Trophoblast cell (in vitro differentiated cells and primary cell): ENCODE measurements at regions not wholly inside any gene's neighbourhood (a gene's known extent, or its start where the extent isn't known, plus 50 kb on each side); places are given as distances from the start of the nearest gene placed in this dataset.

Experiments
- DNase-seq, 2 donors: peaks; one replicate each; pipeline ENCODE4 v3.0.0-alpha.2; 2016
- H2AFZ ChIP-seq: 2 replicates; pipeline ENCODE4 v1.6.1; 2013; ENCODE audit warnings: low read length, moderate library complexity, mild to moderate bottlenecking; ENCODE audit not compliant: insufficient read depth, poor library complexity
- H2AK5ac ChIP-seq: 2 replicates; pipeline ENCODE4 v1.6.1; 2013; ENCODE audit warnings: mild to moderate bottlenecking, low read length
- H2BK120ac ChIP-seq: 2 replicates; pipeline ENCODE4 v1.6.1; 2013; ENCODE audit warnings: low read length, mild to moderate bottlenecking, moderate library complexity; ENCODE audit not compliant: insufficient read depth, poor library complexity
- H2BK12ac ChIP-seq: 2 replicates; pipeline ENCODE4 v1.6.1; 2013; ENCODE audit warnings: mild to moderate bottlenecking, low read length, moderate library complexity
- H2BK5ac ChIP-seq: 2 replicates; pipeline ENCODE4 v1.6.1; 2013; ENCODE audit warnings: low read length, low read depth, moderate library complexity, mild to moderate bottlenecking; ENCODE audit not compliant: poor library complexity
- H3K14ac ChIP-seq: 2 replicates; pipeline ENCODE4 v1.6.1; 2013; ENCODE audit warnings: mild to moderate bottlenecking, low read length
- H3K18ac ChIP-seq: 2 replicates; pipeline ENCODE4 v1.6.1; 2013; ENCODE audit warnings: mild to moderate bottlenecking, low read length
- H3K23ac ChIP-seq: 2 replicates; pipeline ENCODE4 v1.6.1; 2013; ENCODE audit warnings: low read length
- H3K27ac ChIP-seq: 2 replicates; pipeline ENCODE4 v1.5.1; 2013; ENCODE audit warnings: low read depth, mild to moderate bottlenecking, inconsistent platforms, low read length, moderate library complexity
- H3K27me3 ChIP-seq: 2 replicates; pipeline ENCODE4 v1.6.1; 2013; ENCODE audit warnings: inconsistent platforms, mild to moderate bottlenecking, low read length, moderate library complexity; ENCODE audit not compliant: insufficient read depth
- H3K36me3 ChIP-seq, 2 experiments: 1 replicate in 1 of 2; 2 replicates in 1 of 2; pipeline ENCODE4 v1.6.1; 2013; ENCODE audit warnings: low read length in 2 of 2, mild to moderate bottlenecking in 2 of 2, moderate library complexity in 1 of 2; ENCODE audit not compliant: insufficient read depth in 2 of 2, control insufficient read depth in 1 of 2
- H3K4ac ChIP-seq: 2 replicates; pipeline ENCODE4 v1.6.1; 2013; ENCODE audit warnings: low read depth, mild to moderate bottlenecking, low read length, moderate library complexity
- H3K4me1 ChIP-seq, 2 experiments: 1 replicate in 1 of 2; 2 replicates in 1 of 2; pipeline ENCODE4 v1.6.1; 2013; ENCODE audit warnings: low read length in 2 of 2, mild to moderate bottlenecking in 2 of 2, moderate library complexity in 1 of 2; ENCODE audit not compliant: insufficient read depth in 2 of 2, control insufficient read depth in 1 of 2
- H3K4me2 ChIP-seq: 2 replicates; pipeline ENCODE4 v1.6.1; 2013; ENCODE audit warnings: inconsistent platforms, mild to moderate bottlenecking, low read length, moderate library complexity
- H3K4me3 ChIP-seq: 2 replicates; pipeline ENCODE4 v1.5.1; 2013; ENCODE audit warnings: mild to moderate bottlenecking, low read depth, low read length, inconsistent platforms
- H3K79me1 ChIP-seq: one replicate; pipeline ENCODE4 v1.6.1; 2013; ENCODE audit warnings: low read length
- H3K79me2 ChIP-seq: 2 replicates; pipeline ENCODE4 v1.6.1; 2013; ENCODE audit warnings: low read length, mild to moderate bottlenecking; ENCODE audit not compliant: control insufficient read depth, insufficient read depth, poor library complexity
- H3K9ac ChIP-seq: 2 replicates; pipeline ENCODE4 v1.6.1; 2013; ENCODE audit warnings: mild to moderate bottlenecking, low read length
- H3K9me3 ChIP-seq: 2 replicates; pipeline ENCODE4 v1.6.1; 2013; ENCODE audit warnings: low read depth, mild to moderate bottlenecking, control low read depth, inconsistent platforms, low read length; ENCODE audit not compliant: insufficient read depth
- H4K12ac ChIP-seq: 2 replicates; pipeline ENCODE4 v1.6.1; 2013; ENCODE audit warnings: low read depth, mild to moderate bottlenecking, low read length, moderate library complexity
- H4K8ac ChIP-seq: 2 replicates; pipeline ENCODE4 v1.6.1; 2013; ENCODE audit warnings: low read depth, mild to moderate bottlenecking, low read length, moderate library complexity
- H4K91ac ChIP-seq: one replicate; pipeline ENCODE4 v1.6.1; 2013; ENCODE audit warnings: low read depth, mild to moderate bottlenecking, low read length, moderate library complexity
- WGBS: extraction: QIAGEN DNeasy Blood & Tissue Kit; methylation state at CpG from one replicate; pipeline ENCODE4 v1.1.7; 2013; ENCODE audit warnings: missing lambda C conversion rate; ENCODE audit not compliant: insufficient read length, insufficient coverage; ENCODE audit errors: extremely low coverage; 5-methylcytosine and 5-hydroxymethylcytosine counted together

GRCh38 chr5:120803282-120803681 is 339.2 kb downstream of the PRR16 start:
- H3K79me2 ChIP-seq: no peaks in the 10 kb centered on the region
- H3K4me2 ChIP-seq: no peak overlapping the region
- no peak overlapping the region for H2AK5ac ChIP-seq
- H3K27ac ChIP-seq: no peak overlapping the region
- no peak overlapping the region for H4K12ac ChIP-seq
- H3K79me1 ChIP-seq: no peaks in the 10 kb centered on the region
- H3K23ac ChIP-seq: no peak overlapping the region
- no peaks in the 10 kb centered on the region for H3K27me3 ChIP-seq
- H3K36me3 ChIP-seq: no peaks in the 10 kb centered on the region
- H3K4me1 ChIP-seq: peaks cover 0 to 1% of the 10 kb centered on the region in 2 experiments
- H3K14ac ChIP-seq: no peak overlapping the region
- no peak overlapping the region for H2BK12ac ChIP-seq
- no peak overlapping the region for H4K8ac ChIP-seq
- no peaks in the 10 kb centered on the region for H3K9me3 ChIP-seq
- no peak overlapping the region for H3K4me3 ChIP-seq
- H2BK120ac ChIP-seq: no peak overlapping the region
- WGBS: no CpG with 5 or more reads among the region's 1 CpG
- no peak overlapping the region for H3K9ac ChIP-seq
- no peak overlapping the region for H4K91ac ChIP-seq
- no peak overlapping the region for H2AFZ ChIP-seq
- H3K4ac ChIP-seq: no peak overlapping the region
- H3K18ac ChIP-seq: no peak overlapping the region
- peak in 1 of 2 donors; percentile 45 for DNase-seq
- no peak overlapping the region for H2BK5ac ChIP-seq

GRCh38 chr5:120805131-120805530 is 341.0 kb downstream of the PRR16 start:
- no peak overlapping the region for H4K8ac ChIP-seq

GRCh38 chr5:120806202-120806601 is 342.1 kb downstream of the PRR16 start:
- Histone ChIP-seq H3K79me2 (no peaks in the 10 kb centered on the region), H3K36me3 (no peaks in the 10 kb centered on the region), H3K79me1 (no peaks in the 10 kb centered on the region), H4K91ac (no peak overlapping the region), H3K9me3 (no peaks in the 10 kb centered on the region), H3K9ac (no peak overlapping the region), H4K8ac (no peak overlapping the region), H2AFZ (no peak overlapping the region), H3K4me3 (no peak overlapping the region), H3K18ac (no peak overlapping the region), H4K12ac (no peak overlapping the region), H3K4me1 (peaks cover 0 to 1% of the 10 kb centered on the region in 2 experiments), H3K14ac (no peak overlapping the region), H3K27ac (no peak overlapping the region), H3K4ac (no peak overlapping the region), H2BK5ac (no peak overlapping the region), H2BK12ac (no peak overlapping the region), H3K27me3 (no peaks in the 10 kb centered on the region), H3K23ac (no peak overlapping the region), H3K4me2 (no peak overlapping the region), H2AK5ac (no peak overlapping the region), H2BK120ac (no peak overlapping the region)
- WGBS: no CpG with 5 or more reads among the region's 2 CpGs
- DNase-seq: no peak

More at GRCh38 chr5:120805131-120805530, 341.0 kb downstream of the PRR16 start:
- Histone ChIP-seq H3K4ac (no peak overlapping the region), H4K91ac (no peak overlapping the region), H3K9me3 (no peaks in the 10 kb centered on the region), H2BK5ac (no peak overlapping the region), H2BK12ac (no peak overlapping the region), H3K4me1 (peaks cover 0 to 1% of the 10 kb centered on the region in 2 experiments), H3K79me2 (no peaks in the 10 kb centered on the region), H3K4me2 (no peak overlapping the region), H3K18ac (no peak overlapping the region), H2AFZ (no peak overlapping the region), H3K36me3 (no peaks in the 10 kb centered on the region), H2BK120ac (no peak overlapping the region), H3K79me1 (no peaks in the 10 kb centered on the region), H3K23ac (no peak overlapping the region), H3K4me3 (no peak overlapping the region), H2AK5ac (no peak overlapping the region), H3K27me3 (no peaks in the 10 kb centered on the region), H3K9ac (no peak overlapping the region), H4K12ac (no peak overlapping the region), H3K14ac (no peak overlapping the region), H3K27ac (no peak overlapping the region)
- no peak for DNase-seq
- WGBS: no CpG with 5 or more reads among the region's 2 CpGs

GRCh38 chr5:120808135-120808534 is 344.0 kb downstream of the PRR16 start:
- no peak overlapping the region for H2BK120ac ChIP-seq
- no peaks in the 10 kb centered on the region for H3K9me3 ChIP-seq
- no peaks in the 10 kb centered on the region for H3K79me1 ChIP-seq
- H3K27me3 ChIP-seq: no peaks in the 10 kb centered on the region
- H4K12ac ChIP-seq: no peak overlapping the region
- no peak overlapping the region for H2BK12ac ChIP-seq
- no peak overlapping the region for H4K8ac ChIP-seq
- H2BK5ac ChIP-seq: no peak overlapping the region
- H3K18ac ChIP-seq: no peak overlapping the region
- H2AK5ac ChIP-seq: no peak overlapping the region
- H3K27ac ChIP-seq: no peak overlapping the region
- H3K36me3 ChIP-seq: no peaks in the 10 kb centered on the region
- H4K91ac ChIP-seq: no peak overlapping the region
- no peak overlapping the region for H3K23ac ChIP-seq
- no peaks in the 10 kb centered on the region for H3K4me1 ChIP-seq
- H3K4me2 ChIP-seq: no peak overlapping the region
- DNase-seq: no peak
- H3K4me3 ChIP-seq: no peak overlapping the region
- no peaks in the 10 kb centered on the region for H3K79me2 ChIP-seq
- no peak overlapping the region for H2AFZ ChIP-seq
- H3K4ac ChIP-seq: no peak overlapping the region
- H3K14ac ChIP-seq: no peak overlapping the region
- H3K9ac ChIP-seq: no peak overlapping the region
